ENCODE measurements at regions not wholly inside any gene's neighbourhood (a gene's known extent, or its start where the extent isn't known, plus 50 kb on each side); places are given as distances from the start of the nearest gene placed in this dataset.

- TF ChIP-seq ZNF473 (tag by site-specific recombination; IDR thresholded peaks at IDR 0.05), result no peak
- TF ChIP-seq, protein P1, sequence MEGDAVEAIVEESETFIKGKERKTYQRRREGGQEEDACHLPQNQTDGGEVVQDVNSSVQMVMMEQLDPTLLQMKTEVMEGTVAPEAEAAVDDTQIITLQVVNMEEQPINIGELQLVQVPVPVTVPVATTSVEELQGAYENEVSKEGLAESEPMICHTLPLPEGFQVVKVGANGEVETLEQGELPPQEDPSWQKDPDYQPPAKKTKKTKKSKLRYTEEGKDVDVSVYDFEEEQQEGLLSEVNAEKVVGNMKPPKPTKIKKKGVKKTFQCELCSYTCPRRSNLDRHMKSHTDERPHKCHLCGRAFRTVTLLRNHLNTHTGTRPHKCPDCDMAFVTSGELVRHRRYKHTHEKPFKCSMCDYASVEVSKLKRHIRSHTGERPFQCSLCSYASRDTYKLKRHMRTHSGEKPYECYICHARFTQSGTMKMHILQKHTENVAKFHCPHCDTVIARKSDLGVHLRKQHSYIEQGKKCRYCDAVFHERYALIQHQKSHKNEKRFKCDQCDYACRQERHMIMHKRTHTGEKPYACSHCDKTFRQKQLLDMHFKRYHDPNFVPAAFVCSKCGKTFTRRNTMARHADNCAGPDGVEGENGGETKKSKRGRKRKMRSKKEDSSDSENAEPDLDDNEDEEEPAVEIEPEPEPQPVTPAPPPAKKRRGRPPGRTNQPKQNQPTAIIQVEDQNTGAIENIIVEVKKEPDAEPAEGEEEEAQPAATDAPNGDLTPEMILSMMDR (tag by site-specific recombination; IDR thresholded peaks at IDR 0.05), result no peak
- no peak for TF ChIP-seq TCF7L2 (IDR thresholded peaks at IDR 0.05; ENCODE audit: borderline replicate concordance, low read depth, low read length)
- no peak for TF ChIP-seq ZNF362 (tag by site-specific recombination; IDR thresholded peaks at IDR 0.05)
- TF ChIP-seq ZNF777 (tag by site-specific recombination; IDR thresholded peaks at IDR 0.05; ENCODE audit: borderline replicate concordance), result no peak
- no peak for TF ChIP-seq HOXA7 (CRISPR knock-in tag; IDR thresholded peaks at IDR 0.05; ENCODE audit: borderline replicate concordance)
- no peak for TF ChIP-seq ZNF354C (tag by site-specific recombination; IDR thresholded peaks at IDR 0.05; ENCODE audit: borderline replicate concordance, low read depth)
- no peak for TF ChIP-seq ZNF114 (tag by site-specific recombination; IDR thresholded peaks at IDR 0.05)
- TF ChIP-seq ZNF768 (tag by site-specific recombination; IDR thresholded peaks at IDR 0.05), result no peak
- TF ChIP-seq ZNF530 (tag by site-specific recombination; IDR thresholded peaks at IDR 0.05; ENCODE audit: low read depth), result no peak
- TF ChIP-seq ZNF707 (tag by site-specific recombination; IDR thresholded peaks at IDR 0.05), result no peak
- no peak for TF ChIP-seq ZNF670 (tag by site-specific recombination; IDR thresholded peaks at IDR 0.05; ENCODE audit: low read depth)
- no peak for TF ChIP-seq ZNF549 (tag by site-specific recombination; IDR thresholded peaks at IDR 0.05)
- no peak for TF ChIP-seq RBAK (tag by site-specific recombination; IDR thresholded peaks at IDR 0.05)
Observed at GRCh38 chr18:43606795-43607194, 329.5 kb upstream of the SYT4 start.

All from HEK293 (cell line).